ENCODE measurements at regions not wholly inside any gene's neighbourhood (a gene's known extent, or its start where the extent isn't known, plus 50 kb on each side); places are given as distances from the start of the nearest gene placed in this dataset.

GRCh38 chr19:22517496-22518411, 95.6 kb upstream of the ZNF98 start:
- H3K27ac ChIP-seq = no peak overlapping the region
- H3F3A ChIP-seq (ENCODE audit: low read depth) = no peaks in the 10 kb centered on the region
- Mint-ChIP-seq H3K27me3 (ENCODE audit: insufficient read depth, low read depth) (no peaks in the 10 kb centered on the region), H3K4me1 (no peaks in the 10 kb centered on the region), H3K36me3 (no peaks in the 10 kb centered on the region), H3K27ac (no peak overlapping the region), H3K4me3 (no peak overlapping the region), H3K9me3 (peaks cover 64% of the 10 kb centered on the region)
- no peaks in the 10 kb centered on the region for H3K79me2 ChIP-seq (ENCODE audit: low read depth)
- no peaks in the 10 kb centered on the region for H3K4me1 ChIP-seq
- no peak overlapping the region for H2AFZ ChIP-seq (replicated peaks)
- no peaks in the 10 kb centered on the region for H3K36me3 ChIP-seq
- H3K9me3 ChIP-seq (ENCODE audit: low read depth) = no peaks in the 10 kb centered on the region
- no peak overlapping the region for H3K4me3 ChIP-seq
- no peak overlapping the region for H3K4me2 ChIP-seq
- H3K9ac ChIP-seq = no peak overlapping the region
- H4K20me1 ChIP-seq (ENCODE audit: low read depth) = no peaks in the 10 kb centered on the region
- H3K27me3 ChIP-seq = no peaks in the 10 kb centered on the region
- DNase-seq (ENCODE audit: low spot score) = no peak
- TF ChIP-seq CTCF (IDR thresholded peaks at IDR 0.05) = no peak
- no peak for TF ChIP-seq EZH2phosphoT487 (IDR thresholded peaks at IDR 0.05)
- TF ChIP-seq EZH2 (IDR thresholded peaks at IDR 0.05) = no peak

- Histone ChIP-seq H3K27ac (no peak overlapping the region), H3K36me3 (no peaks in the 10 kb centered on the region), H3K9me3 (ENCODE audit: low read depth) (no peaks in the 10 kb centered on the region), H3F3A (ENCODE audit: low read depth) (no peaks in the 10 kb centered on the region), H3K4me3 (no peak overlapping the region), H3K79me2 (ENCODE audit: low read depth) (no peaks in the 10 kb centered on the region), H4K20me1 (ENCODE audit: low read depth) (no peaks in the 10 kb centered on the region), H3K4me2 (no peak overlapping the region), H3K4me1 (no peaks in the 10 kb centered on the region), H2AFZ (replicated peaks) (no peak overlapping the region), H3K27me3 (no peaks in the 10 kb centered on the region), H3K9ac (no peak overlapping the region)
- no peaks in the 10 kb centered on the region for H3K27me3 Mint-ChIP-seq (ENCODE audit: insufficient read depth, low read depth)
- H3K4me3 Mint-ChIP-seq = no peak overlapping the region
- no peak for DNase-seq (ENCODE audit: low spot score)
- peaks cover 65% of the 10 kb centered on the region for H3K9me3 Mint-ChIP-seq
- no peaks in the 10 kb centered on the region for H3K36me3 Mint-ChIP-seq
- no peak overlapping the region for H3K27ac Mint-ChIP-seq
- TF ChIP-seq CTCF (IDR thresholded peaks at IDR 0.05) (no peak), EZH2phosphoT487 (IDR thresholded peaks at IDR 0.05) (no peak), EZH2 (IDR thresholded peaks at IDR 0.05) (no peak)
- no peaks in the 10 kb centered on the region for H3K4me1 Mint-ChIP-seq
Observed at GRCh38 chr19:22515435-22515834, 93.3 kb upstream of the ZNF98 start.

- no peak overlapping the region for H2AFZ ChIP-seq (replicated peaks)
- no peaks in the 10 kb centered on the region for H3K79me2 ChIP-seq (ENCODE audit: low read depth)
- no peak overlapping the region for H3K9ac ChIP-seq
- H3K9me3 ChIP-seq (ENCODE audit: low read depth) = peaks cover 4% of the 10 kb centered on the region
- TF ChIP-seq EZH2 (IDR thresholded peaks at IDR 0.05) = no peak
- no peak for TF ChIP-seq CTCF (IDR thresholded peaks at IDR 0.05)
- no peak for TF ChIP-seq EZH2phosphoT487 (IDR thresholded peaks at IDR 0.05)
- no peak overlapping the region for H3K27ac ChIP-seq
- H4K20me1 ChIP-seq (ENCODE audit: low read depth) = no peaks in the 10 kb centered on the region
- peaks cover 4% of the 10 kb centered on the region for H3K27me3 Mint-ChIP-seq (ENCODE audit: insufficient read depth, low read depth)
- H3K4me2 ChIP-seq = no peak overlapping the region
- no peaks in the 10 kb centered on the region for H3K4me1 Mint-ChIP-seq
- no peaks in the 10 kb centered on the region for H3K4me1 ChIP-seq
- no peaks in the 10 kb centered on the region for H3K36me3 ChIP-seq
- H3K9me3 Mint-ChIP-seq = peaks cover 77% of the 10 kb centered on the region
- no peak overlapping the region for H3K27ac Mint-ChIP-seq
- no peak for DNase-seq (ENCODE audit: low spot score)
- no peaks in the 10 kb centered on the region for H3F3A ChIP-seq (ENCODE audit: low read depth)
- no peaks in the 10 kb centered on the region for H3K36me3 Mint-ChIP-seq
- no peaks in the 10 kb centered on the region for H3K27me3 ChIP-seq
- H3K4me3 Mint-ChIP-seq = no peak overlapping the region
- H3K4me3 ChIP-seq = no peak overlapping the region
Observed at GRCh38 chr19:22503524-22503923, 81.4 kb upstream of the ZNF98 start.

Data from neural progenitor cell (in vitro differentiated cells).